SU-DHL-6 (cell line): ENCODE measurements at regions not wholly inside any gene's neighbourhood (a gene's known extent, or its start where the extent isn't known, plus 50 kb on each side); places are given as distances from the start of the nearest gene placed in this dataset.

ENCODE experiments used
- H2AFZ ChIP-seq: fragments of 200-600 bp; sonication (generic); 2 replicates; pipeline ENCODE4 v1.6.1; 2014; ENCODE audit warnings: low read depth, mild to moderate bottlenecking, moderate library complexity, mixed read lengths, antibody characterized with exemption, low read length; ENCODE audit not compliant: severe bottlenecking
- H3F3A ChIP-seq: fragments of 200-600 bp; shearing (Covaris generic); 2 replicates; pipeline ENCODE4 v1.6.0; 2016; ENCODE audit warnings: antibody characterized with exemption, mild to moderate bottlenecking; ENCODE audit not compliant: insufficient read depth
- H3K27ac ChIP-seq: fragments of 200-600 bp; sonication (generic); 2 replicates; pipeline ENCODE4 v1.5.1; 2016; ENCODE audit warnings: low read depth, mild to moderate bottlenecking, low read length, moderate library complexity, mixed read lengths
- H3K27me3 ChIP-seq: fragments of 200-600 bp; sonication (generic), shearing (Covaris generic); 2 replicates; pipeline ENCODE4 v1.6.0; 2014; ENCODE audit warnings: mild to moderate bottlenecking, low read length
- H3K36me3 ChIP-seq: fragments of 200-600 bp; sonication (generic); 2 replicates; pipeline ENCODE4 v1.6.1; 2014; ENCODE audit warnings: mild to moderate bottlenecking, low read length, mixed read lengths
- H3K4me2 ChIP-seq: fragments of 300-600, 200-600 bp; shearing (Covaris generic), sonication (generic); 2 replicates; pipeline ENCODE4 v1.6.0; 2014; ENCODE audit warnings: low read length, low read depth, mild to moderate bottlenecking; ENCODE audit not compliant: poor library complexity, severe bottlenecking
- H3K4me3 ChIP-seq: fragments of 200-600 bp; sonication (generic); 2 replicates; pipeline ENCODE4 v1.5.1; 2014; ENCODE audit warnings: antibody characterized with exemption, low read length, mild to moderate bottlenecking, mixed read lengths; ENCODE audit not compliant: insufficient read depth, poor library complexity, severe bottlenecking
- H3K79me2 ChIP-seq: fragments of 200-600 bp; sonication (generic); 2 replicates; pipeline ENCODE4 v1.6.1; 2014; ENCODE audit warnings: mild to moderate bottlenecking, low read length, moderate library complexity; ENCODE audit not compliant: insufficient read depth
- H3K9ac ChIP-seq: fragments of 200-600 bp; sonication (generic); 2 replicates; pipeline ENCODE4 v1.7.0; 2014; ENCODE audit warnings: mild to moderate bottlenecking, low read length
- H3K9me2 ChIP-seq: fragments of 200-600 bp; sonication (generic); replicated peaks from 2 replicates; pipeline ENCODE4 v1.6.1; 2014; ENCODE audit warnings: low read length; ENCODE audit not compliant: insufficient read depth
- H3K9me3 ChIP-seq: fragments of 200-600 bp; sonication (generic); 2 replicates; pipeline ENCODE4 v1.6.1; 2014; ENCODE audit warnings: low read length, mixed read lengths; ENCODE audit not compliant: insufficient read depth
- H4K20me1 ChIP-seq: fragments of 200-600 bp; sonication (generic); 2 replicates; pipeline ENCODE4 v1.6.1; 2014; ENCODE audit warnings: low read depth, mild to moderate bottlenecking, antibody characterized with exemption, low read length, moderate library complexity, mixed read lengths
- CTCF ChIP-seq: fragments of 200-600 bp; sonication (generic); IDR thresholded peaks from one replicate; pipeline ENCODE4 v1.5.1; 2017; ENCODE audit warnings: antibody characterized with exemption, mild to moderate bottlenecking, low read length, moderate library complexity; ENCODE audit not compliant: insufficient read depth, poor library complexity, severe bottlenecking
- EZH2phosphoT487 ChIP-seq: fragments of 200-600 bp; sonication (generic), shearing (Covaris generic); conservative IDR thresholded peaks from 2 replicates; pipeline ENCODE4 v1.6.1; 2018; ENCODE audit warnings: mild to moderate bottlenecking, antibody characterized with exemption, low read length, moderate library complexity, mixed read lengths

- no peaks in the 10 kb centered on the region for H3K27me3 ChIP-seq
- no peaks in the 10 kb centered on the region for H4K20me1 ChIP-seq
- no peak overlapping the region for H3K27ac ChIP-seq
- H3K9ac ChIP-seq = no peak overlapping the region
- no peaks in the 10 kb centered on the region for H3K9me3 ChIP-seq
- no peak overlapping the region for H3K4me3 ChIP-seq
- H3K9me2 ChIP-seq = no peaks in the 10 kb centered on the region
- H3K79me2 ChIP-seq = no peaks in the 10 kb centered on the region
- TF ChIP-seq EZH2phosphoT487 = no peak
- TF ChIP-seq CTCF = no peak
- H3K4me2 ChIP-seq = no peak overlapping the region
- no peaks in the 10 kb centered on the region for H3K36me3 ChIP-seq
- H2AFZ ChIP-seq = no peak overlapping the region
- H3F3A ChIP-seq = no peaks in the 10 kb centered on the region
These were observed 123.4 kb upstream of the DSEL start for GRCh38 chr18:67639872-67640271.

- no peak overlapping the region for H2AFZ ChIP-seq
- H3K27me3 ChIP-seq = no peaks in the 10 kb centered on the region
- no peak for TF ChIP-seq CTCF
- no peak for TF ChIP-seq EZH2phosphoT487
- H3K79me2 ChIP-seq = no peaks in the 10 kb centered on the region
- H4K20me1 ChIP-seq = no peaks in the 10 kb centered on the region
- H3K4me2 ChIP-seq = no peak overlapping the region
- no peaks in the 10 kb centered on the region for H3K9me2 ChIP-seq
- H3K9ac ChIP-seq = no peak overlapping the region
- no peak overlapping the region for H3K27ac ChIP-seq
- H3F3A ChIP-seq = no peaks in the 10 kb centered on the region
- H3K9me3 ChIP-seq = no peaks in the 10 kb centered on the region
- no peaks in the 10 kb centered on the region for H3K36me3 ChIP-seq
- H3K4me3 ChIP-seq = no peak overlapping the region
These were observed 120.3 kb upstream of the DSEL start for GRCh38 chr18:67636597-67637385.

- no peaks in the 10 kb centered on the region for H3F3A ChIP-seq
- no peak overlapping the region for H3K27ac ChIP-seq
- H3K4me2 ChIP-seq = no peak overlapping the region
- H3K27me3 ChIP-seq = no peaks in the 10 kb centered on the region
- no peaks in the 10 kb centered on the region for H3K9me2 ChIP-seq
- H3K79me2 ChIP-seq = no peaks in the 10 kb centered on the region
- no peaks in the 10 kb centered on the region for H4K20me1 ChIP-seq
- H3K36me3 ChIP-seq = no peaks in the 10 kb centered on the region
- no peak overlapping the region for H3K9ac ChIP-seq
- H3K9me3 ChIP-seq = no peaks in the 10 kb centered on the region
- H3K4me3 ChIP-seq = no peak overlapping the region
- H2AFZ ChIP-seq = no peak overlapping the region
- TF ChIP-seq CTCF (no peak), EZH2phosphoT487 (no peak)
These were observed 118.3 kb upstream of the DSEL start for GRCh38 chr18:67634631-67635338.
